GM12878 (cell line): ENCODE measurements at regions not wholly inside any gene's neighbourhood (a gene's known extent, or its start where the extent isn't known, plus 50 kb on each side); places are given as distances from the start of the nearest gene placed in this dataset.

Source experiments
- CEBPB ChIP-seq, 2 experiments: fragments of 150-350 bp in 1 of 2; IDR thresholded peaks; 2 replicates each; pipeline ENCODE4 v1.6.1; 2012 to 2014; ENCODE audit warnings: low read depth in 2 of 2, low read length in 2 of 2, borderline replicate concordance in 1 of 2, inconsistent platforms in 1 of 2
- CREB1 ChIP-seq: IDR thresholded peaks from 2 replicates; pipeline ENCODE4 v1.6.1; 2012; ENCODE audit warnings: low read depth, mild to moderate bottlenecking, inconsistent platforms
- CTCF ChIP-seq, 3 experiments: IDR thresholded peaks in 2 of 3; conservative IDR thresholded peaks in 1 of 3; 2 replicates each; pipeline ENCODE4 v1.5.1; 2011; ENCODE audit warnings: low read depth in 3 of 3, low read length in 3 of 3, mild to moderate bottlenecking in 3 of 3, control low read depth in 2 of 3, moderate library complexity in 2 of 3, inconsistent platforms in 1 of 3, mixed read lengths in 1 of 3; ENCODE audit not compliant: control insufficient read depth in 2 of 3, insufficient read depth in 1 of 3; ENCODE audit errors: extremely low read depth in 1 of 3
- EGR1 ChIP-seq, 2 experiments: IDR thresholded peaks; 1 replicate in 1 of 2; 2 replicates in 1 of 2; pipeline ENCODE4 v1.6.1; 2011 to 2012; ENCODE audit warnings: low read depth in 2 of 2, low read length in 2 of 2, borderline replicate concordance in 1 of 2, mild to moderate bottlenecking in 1 of 2, moderate library complexity in 1 of 2
- FOXK2 ChIP-seq: fragments of 450-650 bp; IDR thresholded peaks from 2 replicates; pipeline ENCODE4 v1.6.1; 2017; ENCODE audit warnings: mild to moderate bottlenecking, moderate library complexity
- GATAD2B ChIP-seq: fragments of 450-650 bp; conservative IDR thresholded peaks from 2 replicates; pipeline ENCODE4 v1.6.1; 2017; ENCODE audit warnings: low read depth, mild to moderate bottlenecking, moderate library complexity
- IKZF1 ChIP-seq: fragments of 450-650 bp; conservative IDR thresholded peaks from 2 replicates; pipeline ENCODE4 v1.6.1; 2017; ENCODE audit warnings: antibody characterized with exemption, mild to moderate bottlenecking
- IRF3 ChIP-seq: fragments of 450-650 bp; IDR thresholded peaks from 2 replicates; pipeline ENCODE4 v1.6.1; 2014; ENCODE audit warnings: mild to moderate bottlenecking
- TF ChIP-seq, protein P1 (sequence below): fragments of 450-650 bp; IDR thresholded peaks from 2 replicates; pipeline ENCODE4 v1.6.1; 2016; ENCODE audit warnings: mild to moderate bottlenecking
- TF ChIP-seq, protein P2 (sequence below): fragments of 150-350 bp; IDR thresholded peaks from 2 replicates; pipeline ENCODE4 v1.6.1; 2014; ENCODE audit warnings: mild to moderate bottlenecking, low read depth, low read length

GRCh38 chr3:18667552-18667951 lies 242.4 kb upstream of the SATB1 start (continued):
- TF ChIP-seq, protein P1, sequence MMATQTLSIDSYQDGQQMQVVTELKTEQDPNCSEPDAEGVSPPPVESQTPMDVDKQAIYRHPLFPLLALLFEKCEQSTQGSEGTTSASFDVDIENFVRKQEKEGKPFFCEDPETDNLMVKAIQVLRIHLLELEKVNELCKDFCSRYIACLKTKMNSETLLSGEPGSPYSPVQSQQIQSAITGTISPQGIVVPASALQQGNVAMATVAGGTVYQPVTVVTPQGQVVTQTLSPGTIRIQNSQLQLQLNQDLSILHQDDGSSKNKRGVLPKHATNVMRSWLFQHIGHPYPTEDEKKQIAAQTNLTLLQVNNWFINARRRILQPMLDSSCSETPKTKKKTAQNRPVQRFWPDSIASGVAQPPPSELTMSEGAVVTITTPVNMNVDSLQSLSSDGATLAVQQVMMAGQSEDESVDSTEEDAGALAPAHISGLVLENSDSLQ, result no peak
- TF ChIP-seq CEBPB (IDR thresholded peaks at IDR 0.05; ENCODE audit: borderline replicate concordance in 1 of 2, low read depth in 2 of 2, low read length in 2 of 2), result no peak
- TF ChIP-seq CTCF (IDR thresholded peaks at IDR 0.05 in 2 of 3, conservative IDR thresholded peaks at IDR 0.05 in 1 of 3; ENCODE audit: control insufficient read depth in 2 of 3, extremely low read depth in 1 of 3, insufficient read depth in 1 of 3, low read depth in 3 of 3, low read length in 3 of 3), result no peak
- no peak for TF ChIP-seq EGR1 (IDR thresholded peaks at IDR 0.05; ENCODE audit: borderline replicate concordance in 1 of 2, low read depth in 2 of 2, low read length in 2 of 2)
- no peak for TF ChIP-seq GATAD2B
- TF ChIP-seq, protein P2, sequence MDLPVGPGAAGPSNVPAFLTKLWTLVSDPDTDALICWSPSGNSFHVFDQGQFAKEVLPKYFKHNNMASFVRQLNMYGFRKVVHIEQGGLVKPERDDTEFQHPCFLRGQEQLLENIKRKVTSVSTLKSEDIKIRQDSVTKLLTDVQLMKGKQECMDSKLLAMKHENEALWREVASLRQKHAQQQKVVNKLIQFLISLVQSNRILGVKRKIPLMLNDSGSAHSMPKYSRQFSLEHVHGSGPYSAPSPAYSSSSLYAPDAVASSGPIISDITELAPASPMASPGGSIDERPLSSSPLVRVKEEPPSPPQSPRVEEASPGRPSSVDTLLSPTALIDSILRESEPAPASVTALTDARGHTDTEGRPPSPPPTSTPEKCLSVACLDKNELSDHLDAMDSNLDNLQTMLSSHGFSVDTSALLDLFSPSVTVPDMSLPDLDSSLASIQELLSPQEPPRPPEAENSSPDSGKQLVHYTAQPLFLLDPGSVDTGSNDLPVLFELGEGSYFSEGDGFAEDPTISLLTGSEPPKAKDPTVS, result no peak
- no peak for TF ChIP-seq IRF3
- TF ChIP-seq CREB1, result no peak
- no peak for TF ChIP-seq IKZF1
- TF ChIP-seq FOXK2, result no peak
